Activated B cell treated with CpG ODN at 0.5 μM for 24 hours (primary cell): ENCODE measurements at regions not wholly inside any gene's neighbourhood (a gene's known extent, or its start where the extent isn't known, plus 50 kb on each side); places are given as distances from the start of the nearest gene placed in this dataset.

ENCODE experiments used
- ATAC-seq: fragments of 200-7000 bp; cut with Tn5 transposase; one replicate; pipeline ENCODE4 v1.10.0; 2021; ENCODE audit warnings: low read depth, mild to moderate bottlenecking, moderate library complexity
- CTCF ChIA-PET: fragments of 350-600 bp; sonication (Branson Sonifier 250); formaldehyde crosslinking; loops from one replicate; lab custom pipeline; 2021; ENCODE audit warnings: antibody characterized with exemption; lab: Charles Lee
- POLR2A ChIA-PET: fragments of 350-600 bp; sonication (Branson Sonifier 250); formaldehyde crosslinking; loops from one replicate; lab custom pipeline; 2021; ENCODE audit warnings: antibody characterized with exemption; lab: Charles Lee
- DNase-seq: peaks from one replicate; pipeline ENCODE4 v3.0.0; 2022
- H3K27ac Mint-ChIP-seq: one replicate; pipeline ENCODE4 v1.8.0; 2020; ENCODE audit warnings: mixed read lengths
- H3K27me3 Mint-ChIP-seq: one replicate; pipeline ENCODE4 v1.8.0; 2021; ENCODE audit warnings: mixed read lengths
- H3K36me3 Mint-ChIP-seq: one replicate; pipeline ENCODE4 v1.8.0; 2021; ENCODE audit warnings: low read depth, mixed read lengths
- H3K4me1 Mint-ChIP-seq: one replicate; pipeline ENCODE4 v1.8.0; 2021; ENCODE audit warnings: mixed read lengths
- H3K4me3 Mint-ChIP-seq: one replicate; pipeline ENCODE4 v1.8.0; 2020; ENCODE audit warnings: mild to moderate bottlenecking, mixed read lengths
- H3K9me3 Mint-ChIP-seq: one replicate; pipeline ENCODE4 v1.8.0; 2020; ENCODE audit warnings: mixed read lengths
- CTCF ChIP-seq: fragments of 200-600 bp; IDR thresholded peaks from one replicate; pipeline ENCODE4 v1.8.0; 2022; ENCODE audit warnings: antibody characterized with exemption, mild to moderate bottlenecking
- intact Hi-C: fragments of 100-400 bp; cut with micrococcal nuclease; formaldehyde crosslinking; loops from one replicate; pipeline ENCODE4 v1.15.1; 2024

DNA sequence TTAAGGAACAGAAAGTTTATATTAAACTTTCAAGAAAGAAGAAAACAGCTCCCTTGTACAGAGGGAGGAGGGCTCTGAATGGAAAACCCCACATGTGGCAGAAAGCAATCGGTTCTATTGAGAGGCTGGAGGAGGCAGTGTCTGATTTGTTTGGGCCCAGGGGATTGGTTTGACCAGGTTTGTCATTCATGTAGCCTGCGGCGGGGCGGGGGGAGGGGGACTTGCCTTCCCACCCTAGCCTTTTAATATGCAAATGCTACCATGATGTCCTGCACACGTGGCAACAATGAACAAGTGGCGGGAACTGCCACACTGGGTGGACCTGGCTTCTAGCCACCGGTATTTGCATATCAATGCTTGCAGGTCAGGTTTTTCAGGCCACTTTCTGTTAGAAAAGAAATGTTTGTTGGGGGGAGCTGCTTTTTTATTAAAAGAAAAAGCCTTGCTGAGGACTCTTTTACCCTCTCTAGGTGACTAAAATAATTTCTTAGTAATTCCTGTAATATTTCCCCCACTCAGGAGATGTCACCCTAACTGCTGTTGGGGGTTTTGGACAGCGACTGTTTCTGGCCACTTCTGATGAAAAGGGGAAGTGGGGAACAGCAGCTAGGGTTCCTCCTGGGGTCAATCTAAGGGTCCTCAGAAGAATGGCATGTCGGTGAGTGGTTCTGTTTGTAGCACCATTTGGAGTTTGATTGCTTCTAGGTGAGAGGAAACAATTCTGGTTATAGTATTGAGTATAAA lies 691.2 kb downstream of the TBL1XR1 start:
- no peak for DNase-seq
- peaks cover 19% of the 10 kb centered on the region for H3K9me3 Mint-ChIP-seq
- no peak for ATAC-seq
- no peak overlapping the region for H3K27ac Mint-ChIP-seq
- intact Hi-C loops: no loop called here
- no peak for TF ChIP-seq CTCF
- no peaks in the 10 kb centered on the region for H3K36me3 Mint-ChIP-seq
- H3K4me3 Mint-ChIP-seq: no peak overlapping the region
- H3K4me1 Mint-ChIP-seq: no peaks in the 10 kb centered on the region
- ChIA-PET POLR2A (no interaction called here), CTCF (no interaction called here)
- H3K27me3 Mint-ChIP-seq: no peaks in the 10 kb centered on the region

DNA sequence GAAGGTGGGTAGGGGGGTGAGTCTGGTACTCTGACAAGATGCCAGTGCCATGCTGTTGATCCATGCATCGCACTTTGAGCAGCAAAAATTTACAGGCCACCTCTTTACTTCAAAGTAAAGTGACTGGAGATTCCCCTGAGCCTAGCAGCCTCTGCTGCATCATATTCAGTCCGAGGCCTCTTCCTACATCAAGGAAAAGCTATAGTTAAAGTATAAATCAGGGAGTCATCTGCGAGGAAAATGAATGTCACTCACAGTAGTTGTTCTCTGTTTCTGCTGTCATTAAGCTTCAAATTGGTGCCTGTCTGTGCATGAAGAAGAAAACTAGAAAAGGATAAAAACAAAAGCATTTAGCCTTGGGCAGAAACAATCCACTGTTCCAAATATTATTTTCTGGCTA lies 706.2 kb downstream of the TBL1XR1 start:
- TF ChIP-seq CTCF: no peak
- intact Hi-C loops: no loop called here
- no peak for ATAC-seq
- POLR2A ChIA-PET: no interaction called here
- Mint-ChIP-seq H3K27me3 (no peaks in the 10 kb centered on the region), H3K4me1 (no peaks in the 10 kb centered on the region), H3K9me3 (peaks cover 3% of the 10 kb centered on the region), H3K4me3 (no peak overlapping the region), H3K36me3 (no peaks in the 10 kb centered on the region), H3K27ac (no peak overlapping the region)
- CTCF ChIA-PET: no interaction called here
- DNase-seq: no peak

DNA sequence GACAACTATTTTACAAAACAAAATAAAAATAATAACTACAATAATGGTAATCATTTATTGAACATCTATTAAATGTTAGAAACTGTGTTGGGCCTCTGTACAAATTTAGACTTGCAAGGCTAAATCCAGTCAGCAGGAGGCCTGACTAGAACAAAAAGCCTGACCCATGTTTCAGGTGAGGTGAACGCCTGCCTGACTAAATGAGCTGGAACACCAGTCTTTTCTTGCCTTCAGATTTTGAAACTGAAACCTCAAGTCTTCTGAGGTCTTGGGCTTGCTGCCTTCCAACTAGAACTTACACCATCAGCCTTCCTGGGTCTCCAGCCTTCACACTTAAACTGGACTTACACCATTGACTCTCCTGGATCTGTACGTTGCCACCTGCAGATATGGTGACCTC lies 706.9 kb downstream of the TBL1XR1 start:
- no peaks in the 10 kb centered on the region for H3K4me1 Mint-ChIP-seq
- ChIA-PET CTCF (no interaction called here), POLR2A (no interaction called here)
- H3K27ac Mint-ChIP-seq: no peak overlapping the region
- no peaks in the 10 kb centered on the region for H3K36me3 Mint-ChIP-seq
- no peak overlapping the region for H3K4me3 Mint-ChIP-seq
- no peak for TF ChIP-seq CTCF
- DNase-seq (no peak), ATAC-seq (no peak)
- intact Hi-C loops: no loop called here
- no peaks in the 10 kb centered on the region for H3K27me3 Mint-ChIP-seq
- peaks cover 3% of the 10 kb centered on the region for H3K9me3 Mint-ChIP-seq

DNA sequence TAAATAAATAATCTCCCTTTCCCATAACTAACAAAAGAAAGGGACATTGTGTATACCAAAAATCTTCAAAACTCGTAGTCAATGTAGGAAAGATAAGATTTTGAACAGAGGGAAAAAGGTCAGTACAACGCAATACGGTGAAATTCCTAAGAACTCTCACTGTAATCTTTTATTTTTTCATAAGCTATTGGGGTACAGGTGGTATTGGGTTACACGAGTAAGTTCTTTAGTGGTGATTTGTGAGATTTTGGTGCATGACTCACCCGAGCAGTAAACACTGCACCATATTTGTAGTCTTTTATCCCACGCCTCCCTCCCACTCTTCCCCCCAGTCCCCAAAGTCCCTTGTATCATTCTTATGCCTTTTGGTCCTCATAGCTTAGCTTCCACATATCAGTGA lies 718.0 kb downstream of the TBL1XR1 start:
- POLR2A ChIA-PET: no interaction called here
- no peak for TF ChIP-seq CTCF
- intact Hi-C loops: no loop called here
- no peaks in the 10 kb centered on the region for H3K36me3 Mint-ChIP-seq
- CTCF ChIA-PET: no interaction called here
- no peak for DNase-seq
- no peak overlapping the region for H3K27ac Mint-ChIP-seq
- no peaks in the 10 kb centered on the region for H3K4me1 Mint-ChIP-seq
- peaks cover 8% of the 10 kb centered on the region for H3K9me3 Mint-ChIP-seq
- H3K4me3 Mint-ChIP-seq: no peak overlapping the region
- no peak for ATAC-seq
- H3K27me3 Mint-ChIP-seq: no peaks in the 10 kb centered on the region

- Mint-ChIP-seq H3K27me3 (no peaks in the 10 kb centered on the region), H3K4me3 (no peak overlapping the region), H3K27ac (no peak overlapping the region), H3K36me3 (no peaks in the 10 kb centered on the region), H3K9me3 (peaks cover 4% of the 10 kb centered on the region), H3K4me1 (no peaks in the 10 kb centered on the region)
- CTCF ChIA-PET: no interaction called here
- intact Hi-C loops: no loop called here
- POLR2A ChIA-PET: no interaction called here
- ATAC-seq: no peak
- no peak for TF ChIP-seq CTCF
- DNase-seq: no peak
Measured at GRCh38 chr3:176469694-176470205, 727.5 kb downstream of the TBL1XR1 start.
